ENCODE measurements at regions not wholly inside any gene's neighbourhood (a gene's known extent, or its start where the extent isn't known, plus 50 kb on each side); places are given as distances from the start of the nearest gene placed in this dataset.
"Not testable (repeated sequence)": the region's sequence is repeated elsewhere in the genome, so short reads cannot be mapped to it uniquely, and the experiment has no call there.

DNA sequence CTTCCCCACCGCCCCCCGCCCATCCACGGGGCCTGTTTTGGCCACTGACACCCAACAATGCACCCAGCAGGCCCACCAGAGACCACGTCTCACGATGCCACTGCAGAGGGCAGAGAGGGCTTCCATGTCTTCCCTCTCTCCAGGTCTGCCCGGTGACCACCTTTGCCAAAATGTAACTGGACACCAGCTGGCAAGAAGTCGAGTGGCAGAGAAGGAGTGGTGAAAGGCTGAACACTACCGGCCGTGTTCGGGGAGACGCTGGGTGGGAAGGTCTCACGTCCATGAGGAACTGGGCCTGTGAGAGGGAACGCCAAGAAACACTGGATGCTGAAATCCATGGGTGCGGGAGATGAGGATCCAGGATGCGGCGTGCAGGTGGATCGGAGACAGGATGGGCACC lies 308.2 kb downstream of the ADGRD1 start:
- Histone ChIP-seq H3K27me3 (ENCODE audit: insufficient read depth, low read length) (no peaks in the 10 kb centered on the region), H3K9ac (ENCODE audit: low read depth, low read length) (no peak overlapping the region), H3K36me3 (ENCODE audit: insufficient read depth, low read depth, low read length) (no peaks in the 10 kb centered on the region), H3K27ac (ENCODE audit: low read length) (no peak overlapping the region), H3K4me1 (ENCODE audit: insufficient read depth, low read length) (no peaks in the 10 kb centered on the region), H3K4me3 (ENCODE audit: low read length) (no peak overlapping the region), H3K9me3 (ENCODE audit: insufficient read depth, low read depth, low read length) (no peaks in the 10 kb centered on the region)

DNA sequence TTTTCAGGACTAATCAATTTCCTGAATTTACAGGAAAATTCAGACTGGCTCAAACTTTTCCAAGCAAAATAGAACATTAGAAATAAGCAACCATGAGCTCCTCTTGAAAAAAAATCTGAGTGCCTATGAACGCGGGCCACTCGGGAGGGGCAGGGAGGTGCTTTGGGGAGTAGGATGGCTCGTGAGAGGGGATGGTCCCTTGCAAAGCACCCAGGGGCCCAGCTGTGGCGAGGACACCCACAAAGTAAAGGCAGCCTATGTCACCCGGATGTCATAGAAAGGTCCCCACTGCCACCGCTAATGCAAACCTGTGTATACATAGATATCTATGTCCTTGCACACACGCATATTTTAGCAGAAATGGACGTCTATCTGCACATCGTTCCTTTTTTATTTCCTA lies 309.9 kb downstream of the ADGRD1 start:
- Histone ChIP-seq H3K27ac (ENCODE audit: low read length) (no peak overlapping the region), H3K9ac (ENCODE audit: low read depth, low read length) (no peak overlapping the region), H3K36me3 (ENCODE audit: insufficient read depth, low read depth, low read length) (no peaks in the 10 kb centered on the region), H3K4me1 (ENCODE audit: insufficient read depth, low read length) (no peaks in the 10 kb centered on the region), H3K4me3 (ENCODE audit: low read length) (no peak overlapping the region), H3K9me3 (ENCODE audit: insufficient read depth, low read depth, low read length) (no peaks in the 10 kb centered on the region), H3K27me3 (ENCODE audit: insufficient read depth, low read length) (no peaks in the 10 kb centered on the region)

DNA sequence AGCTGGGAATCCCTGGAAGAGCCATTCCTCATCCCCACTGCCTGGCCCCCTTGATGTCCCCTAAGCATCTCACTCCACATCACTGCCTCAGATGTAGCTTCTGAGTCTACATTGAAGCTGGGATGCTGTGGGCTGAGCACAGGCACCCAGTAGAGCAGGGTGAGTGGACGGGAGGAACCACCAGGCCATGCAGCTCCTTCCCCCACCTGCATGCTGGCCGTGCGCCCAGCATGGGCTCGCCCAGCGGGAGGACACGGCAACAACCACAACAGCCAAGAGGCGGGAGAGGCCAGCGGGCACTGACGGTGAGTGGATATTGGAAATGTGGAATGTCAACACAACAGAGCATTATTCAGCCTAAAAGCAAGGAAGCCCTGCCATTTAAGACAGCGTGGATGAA lies 310.9 kb downstream of the ADGRD1 start:
- no peaks in the 10 kb centered on the region for H3K9me3 ChIP-seq (ENCODE audit: insufficient read depth, low read depth, low read length)
- no peak overlapping the region for H3K9ac ChIP-seq (ENCODE audit: low read depth, low read length)

DNA sequence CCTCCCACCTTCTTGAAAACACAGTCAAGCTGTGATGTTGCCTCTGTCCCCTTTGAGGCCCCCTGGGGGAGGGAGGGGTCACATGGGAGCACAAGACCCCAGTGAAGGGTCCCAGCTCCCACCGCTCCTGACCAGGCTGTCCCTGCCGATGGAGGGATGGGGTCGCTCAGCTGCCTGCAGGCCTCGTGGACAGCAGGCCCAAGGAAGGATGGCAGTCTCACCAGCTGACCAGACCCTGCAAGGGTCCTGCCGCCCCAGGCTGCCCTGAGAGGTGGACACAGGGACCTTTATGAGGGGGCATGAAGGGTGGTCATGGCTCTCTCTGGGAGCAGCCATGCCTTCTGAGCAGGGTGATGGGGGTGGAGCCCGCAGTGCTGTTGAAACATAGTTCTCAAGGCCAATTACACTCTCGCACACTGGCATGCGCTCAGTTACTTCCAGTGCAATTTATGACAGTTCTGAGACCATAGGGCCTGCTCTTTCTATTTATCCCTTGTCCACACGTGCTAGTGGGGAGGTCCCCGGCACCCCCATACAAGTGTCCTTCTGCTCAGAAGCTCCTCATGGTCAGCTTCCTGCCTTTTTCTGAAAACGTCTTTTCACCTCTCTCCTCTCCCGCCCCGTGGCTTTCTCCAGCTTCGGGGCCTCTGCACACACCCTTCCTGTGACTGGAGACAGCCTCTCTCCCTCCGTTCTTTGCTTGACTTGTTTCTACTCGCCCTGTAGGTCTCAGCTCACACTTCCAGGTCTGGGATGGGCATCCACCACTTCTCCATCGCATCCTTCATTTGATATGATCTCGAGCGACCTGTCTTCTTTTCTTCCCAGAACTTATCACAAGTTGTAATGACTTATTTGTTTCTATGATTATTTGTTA lies 313.1 kb downstream of the ADGRD1 start:
- no peaks in the 10 kb centered on the region for H3K9me3 ChIP-seq (ENCODE audit: insufficient read depth, low read depth, low read length)
- H3K4me3 ChIP-seq (ENCODE audit: low read length): no peak overlapping the region
- H3K4me1 ChIP-seq (ENCODE audit: insufficient read depth, low read length): no peaks in the 10 kb centered on the region
- no peaks in the 10 kb centered on the region for H3K27me3 ChIP-seq (ENCODE audit: insufficient read depth, low read length)
- H3K36me3 ChIP-seq (ENCODE audit: insufficient read depth, low read depth, low read length): no peaks in the 10 kb centered on the region
- H3K27ac ChIP-seq (ENCODE audit: low read length): no peak overlapping the region
- H3K9ac ChIP-seq (ENCODE audit: low read depth, low read length): no peak overlapping the region

More for the DNA sequence above, 310.9 kb downstream of the ADGRD1 start:
- Histone ChIP-seq H3K36me3 (ENCODE audit: insufficient read depth, low read depth, low read length) (no peaks in the 10 kb centered on the region), H3K4me1 (ENCODE audit: insufficient read depth, low read length) (no peaks in the 10 kb centered on the region), H3K4me3 (ENCODE audit: low read length) (no peak overlapping the region), H3K27ac (ENCODE audit: low read length) (no peak overlapping the region), H3K27me3 (ENCODE audit: insufficient read depth, low read length) (no peaks in the 10 kb centered on the region)

DNA sequence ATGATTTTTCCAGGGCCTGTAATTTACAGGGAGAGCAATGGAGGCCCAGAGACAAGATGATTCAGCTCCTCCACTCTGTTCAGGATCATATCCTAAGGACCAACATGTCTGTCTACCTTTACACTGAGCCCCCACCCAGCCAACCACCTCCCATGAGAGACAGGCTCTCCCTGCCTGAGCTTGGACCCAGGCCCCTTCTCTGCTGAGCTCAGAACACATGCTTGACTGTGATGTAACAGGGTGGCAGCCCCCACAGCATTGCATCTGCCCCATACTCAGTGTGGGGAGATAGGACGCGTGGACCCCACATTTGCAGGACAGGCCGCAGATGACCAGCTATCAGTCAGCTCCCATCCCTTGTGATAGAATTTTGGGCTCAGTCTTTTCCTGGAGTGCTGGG lies 313.9 kb downstream of the ADGRD1 start:
- H3K4me3 ChIP-seq (ENCODE audit: low read length): no peak overlapping the region
- H3K9me3 ChIP-seq (ENCODE audit: insufficient read depth, low read depth, low read length): no peaks in the 10 kb centered on the region
- no peaks in the 10 kb centered on the region for H3K4me1 ChIP-seq (ENCODE audit: insufficient read depth, low read length)
- H3K27ac ChIP-seq (ENCODE audit: low read length): no peak overlapping the region
- H3K27me3 ChIP-seq (ENCODE audit: insufficient read depth, low read length): no peaks in the 10 kb centered on the region
- no peaks in the 10 kb centered on the region for H3K36me3 ChIP-seq (ENCODE audit: insufficient read depth, low read depth, low read length)
- H3K9ac ChIP-seq (ENCODE audit: low read depth, low read length): no peak overlapping the region

DNA sequence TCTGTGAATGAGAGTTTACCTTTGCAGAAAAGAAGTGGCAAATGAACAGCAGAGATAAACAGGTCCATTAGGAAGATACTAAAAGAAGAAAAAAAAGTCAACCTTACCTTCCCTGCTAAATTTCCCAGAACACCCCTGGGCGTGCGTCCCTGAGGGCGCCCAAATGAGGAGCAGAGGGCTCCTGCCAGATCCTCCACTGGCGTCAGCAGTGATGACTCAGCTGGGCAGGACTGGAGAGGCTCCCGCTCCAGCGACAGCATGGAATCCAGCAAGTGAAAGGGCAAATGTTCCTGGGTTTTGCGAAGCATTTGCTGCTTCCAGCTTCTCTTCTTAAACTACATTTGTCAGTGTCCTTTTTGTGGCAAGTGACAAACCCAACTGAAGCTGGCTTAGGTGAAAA lies 314.4 kb downstream of the ADGRD1 start:
- H3K9ac ChIP-seq (ENCODE audit: low read depth, low read length); H3K27me3 ChIP-seq (ENCODE audit: insufficient read depth, low read length); H3K27ac ChIP-seq (ENCODE audit: low read length); H3K36me3 ChIP-seq (ENCODE audit: insufficient read depth, low read depth, low read length); H3K9me3 ChIP-seq (ENCODE audit: insufficient read depth, low read depth, low read length); H3K4me3 ChIP-seq (ENCODE audit: low read length); H3K4me1 ChIP-seq (ENCODE audit: insufficient read depth, low read length): not testable (repeated sequence)

DNA sequence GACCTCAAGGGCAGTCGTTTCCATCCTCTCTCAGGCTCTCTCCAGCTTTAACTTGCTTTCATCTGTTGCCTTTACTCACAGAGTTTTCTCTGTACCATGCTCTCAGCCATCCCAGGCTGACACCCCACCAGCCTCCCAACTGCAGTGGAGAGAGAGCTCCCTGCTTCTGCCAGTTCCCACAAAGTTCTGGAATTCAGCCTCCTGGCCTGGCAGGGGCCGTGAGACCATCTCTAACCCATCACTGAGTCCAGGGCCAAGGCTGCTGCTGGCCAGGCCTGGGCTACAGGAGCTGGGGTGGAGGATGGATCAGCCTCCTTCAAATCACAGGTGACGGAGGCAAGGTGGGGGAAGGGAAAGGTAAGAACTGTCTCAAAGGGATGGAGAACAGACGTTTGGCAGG lies 314.9 kb downstream of the ADGRD1 start:
- H3K27ac ChIP-seq (ENCODE audit: low read length); H3K9me3 ChIP-seq (ENCODE audit: insufficient read depth, low read depth, low read length); H3K4me3 ChIP-seq (ENCODE audit: low read length); H3K36me3 ChIP-seq (ENCODE audit: insufficient read depth, low read depth, low read length); H3K27me3 ChIP-seq (ENCODE audit: insufficient read depth, low read length); H3K9ac ChIP-seq (ENCODE audit: low read depth, low read length); H3K4me1 ChIP-seq (ENCODE audit: insufficient read depth, low read length): not testable (repeated sequence)

DNA sequence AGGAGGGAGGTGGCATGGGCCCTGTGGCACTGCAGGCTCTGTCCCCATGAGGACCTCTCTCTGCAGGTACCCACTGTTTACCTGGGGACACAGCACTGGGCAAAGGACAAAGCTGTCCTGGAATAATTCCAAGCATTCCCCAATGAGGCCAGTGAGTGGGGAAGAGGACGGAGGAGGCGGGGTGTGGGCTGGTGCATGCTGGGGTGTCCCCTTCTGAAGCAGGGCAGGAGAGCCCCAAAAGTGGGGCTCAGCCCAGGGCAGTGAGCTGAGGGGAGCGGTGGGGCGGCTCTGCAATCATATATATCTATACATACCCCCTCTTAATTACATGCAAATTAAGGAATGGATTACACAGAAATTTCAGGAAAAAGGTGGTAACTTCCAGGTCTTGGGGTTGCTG lies 315.8 kb downstream of the ADGRD1 start:
- no peak overlapping the region for H3K9ac ChIP-seq (ENCODE audit: low read depth, low read length)
- H3K36me3 ChIP-seq (ENCODE audit: insufficient read depth, low read depth, low read length): no peaks in the 10 kb centered on the region
- H3K27me3 ChIP-seq (ENCODE audit: insufficient read depth, low read length): no peaks in the 10 kb centered on the region
- H3K4me3 ChIP-seq (ENCODE audit: low read length): no peak overlapping the region
- H3K27ac ChIP-seq (ENCODE audit: low read length): no peak overlapping the region
- no peaks in the 10 kb centered on the region for H3K9me3 ChIP-seq (ENCODE audit: insufficient read depth, low read depth, low read length)
- no peaks in the 10 kb centered on the region for H3K4me1 ChIP-seq (ENCODE audit: insufficient read depth, low read length)

DNA sequence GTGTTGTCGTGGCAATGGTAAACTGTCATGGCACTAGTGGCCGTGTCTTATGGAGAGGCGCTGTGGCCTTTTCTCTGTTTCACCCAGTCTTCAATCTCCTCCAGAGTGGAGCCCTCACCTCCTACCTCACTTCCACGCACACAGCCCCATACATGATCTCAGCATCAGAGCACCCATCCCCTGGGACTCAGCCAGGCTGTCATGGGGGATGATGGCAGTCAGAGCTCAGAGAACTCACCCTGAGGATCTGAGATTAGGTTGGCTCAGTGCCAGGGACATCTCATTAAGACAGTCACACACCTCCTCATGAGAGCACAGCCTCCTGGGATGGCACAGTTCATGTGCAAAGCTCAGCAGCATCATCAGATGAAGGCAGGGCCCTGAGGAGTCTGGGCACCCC lies 316.3 kb downstream of the ADGRD1 start:
- not testable (repeated sequence) for H3K27ac ChIP-seq (ENCODE audit: low read length); H3K27me3 ChIP-seq (ENCODE audit: insufficient read depth, low read length); H3K9ac ChIP-seq (ENCODE audit: low read depth, low read length); H3K36me3 ChIP-seq (ENCODE audit: insufficient read depth, low read depth, low read length); H3K4me3 ChIP-seq (ENCODE audit: low read length); H3K9me3 ChIP-seq (ENCODE audit: insufficient read depth, low read depth, low read length); H3K4me1 ChIP-seq (ENCODE audit: insufficient read depth, low read length)

DNA sequence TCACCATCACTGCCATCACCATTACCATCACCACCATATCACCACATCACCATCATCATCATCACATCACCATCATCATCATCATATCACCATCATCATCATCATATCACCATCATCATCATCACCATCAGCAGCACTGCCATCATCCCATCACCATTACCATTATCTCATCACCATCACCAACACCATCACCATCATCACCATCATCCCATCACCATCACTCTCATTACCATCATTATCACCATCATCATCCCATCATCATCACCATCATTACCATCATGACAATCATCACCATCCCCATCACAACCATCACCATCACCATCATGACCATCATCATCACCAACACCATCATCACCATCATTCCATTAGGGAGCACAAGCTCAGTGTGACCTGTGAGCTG lies 318.0 kb downstream of the ADGRD1 start:
- H3K9ac ChIP-seq (ENCODE audit: low read depth, low read length): no peak overlapping the region
- H3K36me3 ChIP-seq (ENCODE audit: insufficient read depth, low read depth, low read length): no peaks in the 10 kb centered on the region
- H3K4me1 ChIP-seq (ENCODE audit: insufficient read depth, low read length): no peaks in the 10 kb centered on the region
- no peak overlapping the region for H3K4me3 ChIP-seq (ENCODE audit: low read length)
- H3K27me3 ChIP-seq (ENCODE audit: insufficient read depth, low read length): no peaks in the 10 kb centered on the region
- no peaks in the 10 kb centered on the region for H3K9me3 ChIP-seq (ENCODE audit: insufficient read depth, low read depth, low read length)
- no peak overlapping the region for H3K27ac ChIP-seq (ENCODE audit: low read length)

DNA sequence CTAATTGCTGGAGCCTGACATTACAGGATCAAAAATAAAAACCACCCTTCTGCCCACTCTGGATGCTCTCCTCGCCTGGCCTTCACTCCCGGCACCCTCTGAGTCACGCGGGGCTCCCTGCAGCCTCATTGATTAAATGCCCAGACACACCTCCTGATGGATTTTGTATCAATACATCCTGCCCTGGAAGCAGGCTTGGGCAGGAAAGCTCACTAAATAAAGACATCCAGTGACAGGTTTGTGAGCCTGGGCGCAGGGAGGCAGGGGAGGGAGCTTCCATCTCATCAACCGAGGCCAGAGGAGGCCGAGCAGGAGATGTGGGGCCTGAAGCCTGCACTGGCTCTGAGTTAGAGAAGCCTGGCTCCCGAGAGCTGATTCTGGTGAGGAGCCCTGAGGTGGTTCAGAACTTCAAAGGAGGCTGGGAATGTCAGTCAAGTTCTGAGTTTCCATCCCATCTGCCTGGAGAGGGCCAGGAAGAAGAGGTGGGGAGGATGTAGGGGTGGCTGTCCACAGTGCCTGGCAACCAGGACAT lies 318.6 kb downstream of the ADGRD1 start:
- H3K27ac ChIP-seq (ENCODE audit: low read length); H3K9ac ChIP-seq (ENCODE audit: low read depth, low read length): not testable (repeated sequence)

DNA sequence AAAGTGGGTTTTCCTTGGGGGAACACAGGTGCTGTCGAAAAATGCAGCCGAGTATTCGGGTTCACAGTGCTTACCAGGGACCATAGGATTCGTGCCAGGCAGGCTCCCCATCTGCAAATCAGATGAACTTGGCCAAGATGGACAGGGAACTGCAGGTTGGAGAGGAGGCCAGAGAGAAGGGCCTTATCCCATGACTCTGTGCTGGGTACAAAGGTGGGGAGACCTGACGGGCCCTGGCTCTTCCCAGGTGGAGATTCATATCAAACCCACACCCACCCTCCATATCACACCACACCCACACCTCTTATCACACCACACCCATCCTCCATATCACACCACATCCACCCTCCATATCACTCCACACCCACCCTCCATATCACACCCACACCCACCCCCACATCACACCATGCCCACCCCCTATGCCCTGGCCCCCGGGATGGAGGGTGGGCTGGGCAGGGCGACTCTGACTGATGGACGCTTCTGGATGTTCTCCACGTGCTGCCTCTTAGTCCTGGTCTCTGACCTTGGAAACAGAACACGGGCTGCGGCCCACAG lies 319.7 kb downstream of the ADGRD1 start:
- no peaks in the 10 kb centered on the region for H3K27me3 ChIP-seq (ENCODE audit: insufficient read depth, low read length)
- no peak overlapping the region for H3K27ac ChIP-seq (ENCODE audit: low read length)
- H3K9ac ChIP-seq (ENCODE audit: low read depth, low read length): no peak overlapping the region
- H3K9me3 ChIP-seq (ENCODE audit: insufficient read depth, low read depth, low read length): no peaks in the 10 kb centered on the region
- H3K36me3 ChIP-seq (ENCODE audit: insufficient read depth, low read depth, low read length): no peaks in the 10 kb centered on the region
- H3K4me3 ChIP-seq (ENCODE audit: low read length): no peak overlapping the region
- H3K4me1 ChIP-seq (ENCODE audit: insufficient read depth, low read length): no peaks in the 10 kb centered on the region

More for the DNA sequence above, 318.6 kb downstream of the ADGRD1 start:
- H3K4me3 ChIP-seq (ENCODE audit: low read length); H3K36me3 ChIP-seq (ENCODE audit: insufficient read depth, low read depth, low read length); H3K27me3 ChIP-seq (ENCODE audit: insufficient read depth, low read length); H3K9me3 ChIP-seq (ENCODE audit: insufficient read depth, low read depth, low read length); H3K4me1 ChIP-seq (ENCODE audit: insufficient read depth, low read length): not testable (repeated sequence)

Data from iPS-20b (cell line).